ENCODE measurements at regions not wholly inside any gene's neighbourhood (a gene's known extent, or its start where the extent isn't known, plus 50 kb on each side); places are given as distances from the start of the nearest gene placed in this dataset.

- no peak for TF ChIP-seq JUND (IDR thresholded peaks at IDR 0.05; ENCODE audit: low read depth)
- no peak for DNase-seq (ENCODE audit: low read depth in 1 of 2, low spot score in 1 of 2)
- in situ Hi-C loops (cut with HindIII; ENCODE audit: low pct_unique_long_range_greater_than_20kb, low sequenced_read_pairs) = no loop called here
Measured at GRCh38 chr17:63379636-63380035, 66.5 kb downstream of the CYB561 start.

- DNase-seq (ENCODE audit: low read depth in 1 of 2, low spot score in 1 of 2) = no peak
- TF ChIP-seq JUND (IDR thresholded peaks at IDR 0.05; ENCODE audit: low read depth) = no peak
- in situ Hi-C loops (cut with HindIII; ENCODE audit: low pct_unique_long_range_greater_than_20kb, low sequenced_read_pairs) = no loop called here
Measured at GRCh38 chr17:63381101-63381729, 64.9 kb downstream of the CYB561 start.

- TF ChIP-seq JUND (IDR thresholded peaks at IDR 0.05; ENCODE audit: low read depth) = no peak
- DNase-seq (ENCODE audit: low read depth in 1 of 2, low spot score in 1 of 2) = no peak
Measured at GRCh38 chr17:63382136-63382535, 64.0 kb downstream of the CYB561 start.

More at GRCh38 chr17:63382136-63382535, 64.0 kb downstream of the CYB561 start:
- in situ Hi-C loops (cut with HindIII; ENCODE audit: low pct_unique_long_range_greater_than_20kb, low sequenced_read_pairs) = no loop called here

All from T47D (cell line).